ENCODE measurements at regions not wholly inside any gene's neighbourhood (a gene's known extent, or its start where the extent isn't known, plus 50 kb on each side); places are given as distances from the start of the nearest gene placed in this dataset.

DNA sequence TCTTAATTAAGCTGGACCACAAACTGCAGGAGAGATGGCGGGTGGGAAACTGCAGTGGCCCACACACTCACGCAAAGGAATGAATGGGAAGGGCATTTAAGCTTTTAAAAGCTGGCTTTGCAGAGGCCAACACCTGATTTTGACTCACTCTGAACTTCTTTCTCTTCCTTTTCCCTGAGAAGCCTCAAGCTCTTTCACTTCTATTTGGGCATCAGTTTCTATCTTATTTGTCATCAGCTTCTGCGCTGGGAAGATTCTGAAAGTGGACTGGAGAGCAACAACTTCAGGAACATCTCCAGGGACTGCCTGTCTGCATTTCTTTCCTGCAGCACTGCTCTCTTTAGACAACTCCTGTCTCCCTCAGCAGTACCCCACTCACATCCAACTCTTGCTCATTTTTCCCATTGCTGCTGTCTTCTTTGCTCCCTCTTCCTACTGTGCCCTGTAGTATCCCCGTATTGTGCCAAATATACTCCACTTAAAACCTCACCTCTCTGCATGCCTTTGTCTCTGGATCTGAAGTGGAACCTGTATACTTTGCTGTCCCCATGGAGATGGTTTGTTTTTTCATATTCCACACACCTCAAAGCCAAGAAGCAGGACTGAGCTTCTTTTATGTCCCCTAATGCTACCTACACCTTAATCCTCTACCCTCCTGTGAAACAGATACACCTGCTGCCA is 143.3 kb upstream of the JUN start:
- TF ChIP-seq, protein P1, sequence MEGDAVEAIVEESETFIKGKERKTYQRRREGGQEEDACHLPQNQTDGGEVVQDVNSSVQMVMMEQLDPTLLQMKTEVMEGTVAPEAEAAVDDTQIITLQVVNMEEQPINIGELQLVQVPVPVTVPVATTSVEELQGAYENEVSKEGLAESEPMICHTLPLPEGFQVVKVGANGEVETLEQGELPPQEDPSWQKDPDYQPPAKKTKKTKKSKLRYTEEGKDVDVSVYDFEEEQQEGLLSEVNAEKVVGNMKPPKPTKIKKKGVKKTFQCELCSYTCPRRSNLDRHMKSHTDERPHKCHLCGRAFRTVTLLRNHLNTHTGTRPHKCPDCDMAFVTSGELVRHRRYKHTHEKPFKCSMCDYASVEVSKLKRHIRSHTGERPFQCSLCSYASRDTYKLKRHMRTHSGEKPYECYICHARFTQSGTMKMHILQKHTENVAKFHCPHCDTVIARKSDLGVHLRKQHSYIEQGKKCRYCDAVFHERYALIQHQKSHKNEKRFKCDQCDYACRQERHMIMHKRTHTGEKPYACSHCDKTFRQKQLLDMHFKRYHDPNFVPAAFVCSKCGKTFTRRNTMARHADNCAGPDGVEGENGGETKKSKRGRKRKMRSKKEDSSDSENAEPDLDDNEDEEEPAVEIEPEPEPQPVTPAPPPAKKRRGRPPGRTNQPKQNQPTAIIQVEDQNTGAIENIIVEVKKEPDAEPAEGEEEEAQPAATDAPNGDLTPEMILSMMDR (IDR thresholded peaks at IDR 0.05; ENCODE audit: low read depth, low read length) = no peak
- H3K4me3 ChIP-seq (ENCODE audit: low read depth, low read length) = no peak overlapping the region
- no peak overlapping the region for H3K27ac ChIP-seq (ENCODE audit: low read depth, low read length)
- CTCF ChIA-PET = interaction anchor here (0.8 kb wide), 1 partner anchor 772 kb away, joined by 3 read pairs; no protein-coding TSS in a partner anchor
- POLR2A ChIA-PET = no interaction called here
- no peaks in the 10 kb centered on the region for H3K27me3 ChIP-seq (ENCODE audit: control insufficient read depth, insufficient read depth, low read length)
- no peaks in the 10 kb centered on the region; the same call in 1 of the 2 replicates for H3K9me3 ChIP-seq (ENCODE audit: control insufficient read depth, insufficient read depth, low read length)
- no peak for DNase-seq (ENCODE audit: low read depth, low spot score)

DNA sequence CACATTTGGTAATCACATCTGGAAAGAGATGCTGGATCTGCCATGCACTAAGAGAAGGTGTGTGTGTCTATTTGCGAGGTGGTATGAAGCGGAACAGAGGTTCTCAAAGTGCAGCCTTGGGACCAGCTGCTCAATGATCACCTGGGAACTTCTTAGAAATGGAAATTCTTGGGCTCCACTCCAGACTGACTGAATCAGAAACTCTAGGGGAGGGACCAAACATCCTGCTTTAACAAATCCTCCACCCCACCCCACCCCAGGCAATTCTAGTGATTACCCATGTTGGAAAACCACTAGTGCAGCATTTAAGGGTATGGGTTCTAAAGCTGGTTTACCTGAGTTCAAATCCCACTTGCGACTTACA is 143.9 kb upstream of the JUN start:
- DNase-seq (ENCODE audit: low read depth, low spot score) = no peak
- Histone ChIP-seq H3K4me3 (ENCODE audit: low read depth, low read length) (no peak overlapping the region), H3K9me3 (ENCODE audit: control insufficient read depth, insufficient read depth, low read length) (no peaks in the 10 kb centered on the region; the same call in 1 of the 2 replicates), H3K27ac (ENCODE audit: low read depth, low read length) (no peak overlapping the region), H3K27me3 (ENCODE audit: control insufficient read depth, insufficient read depth, low read length) (no peaks in the 10 kb centered on the region)
- CTCF ChIA-PET = interaction anchor here (0.8 kb wide), 1 partner anchor 772 kb away, joined by 3 read pairs; no protein-coding TSS in a partner anchor
- POLR2A ChIA-PET = no interaction called here
- TF ChIP-seq, protein P1 (IDR thresholded peaks at IDR 0.05; ENCODE audit: low read depth, low read length) = no peak

DNA sequence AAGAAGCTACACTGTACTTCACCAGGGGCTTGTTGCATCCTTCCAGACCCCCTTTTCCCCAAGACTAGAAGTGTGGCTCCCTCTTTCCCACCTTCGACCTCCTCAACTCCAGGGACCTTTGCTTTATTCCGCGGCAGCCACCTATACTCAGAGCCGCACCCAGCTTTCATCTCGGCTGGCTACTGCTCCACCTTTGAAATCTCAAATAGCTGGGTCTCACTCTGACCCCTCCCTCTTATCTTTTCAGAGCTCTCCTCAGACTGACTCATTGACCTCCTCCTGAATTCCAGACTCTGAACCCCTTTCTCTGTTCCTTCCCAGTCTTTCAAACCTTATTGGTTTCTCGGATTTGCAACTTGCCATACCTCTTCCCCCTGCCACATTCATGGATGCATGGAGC is 144.7 kb upstream of the JUN start:
- no peaks in the 10 kb centered on the region; the same call in 1 of the 2 replicates for H3K9me3 ChIP-seq (ENCODE audit: control insufficient read depth, insufficient read depth, low read length)
- no peak overlapping the region for H3K27ac ChIP-seq (ENCODE audit: low read depth, low read length)
- no peak overlapping the region for H3K4me3 ChIP-seq (ENCODE audit: low read depth, low read length)
- DNase-seq (ENCODE audit: low read depth, low spot score) = no peak
- ChIA-PET CTCF (no interaction called here), POLR2A (no interaction called here)
- TF ChIP-seq, protein P1 (IDR thresholded peaks at IDR 0.05; ENCODE audit: low read depth, low read length) = no peak
- H3K27me3 ChIP-seq (ENCODE audit: control insufficient read depth, insufficient read depth, low read length) = no peaks in the 10 kb centered on the region

DNA sequence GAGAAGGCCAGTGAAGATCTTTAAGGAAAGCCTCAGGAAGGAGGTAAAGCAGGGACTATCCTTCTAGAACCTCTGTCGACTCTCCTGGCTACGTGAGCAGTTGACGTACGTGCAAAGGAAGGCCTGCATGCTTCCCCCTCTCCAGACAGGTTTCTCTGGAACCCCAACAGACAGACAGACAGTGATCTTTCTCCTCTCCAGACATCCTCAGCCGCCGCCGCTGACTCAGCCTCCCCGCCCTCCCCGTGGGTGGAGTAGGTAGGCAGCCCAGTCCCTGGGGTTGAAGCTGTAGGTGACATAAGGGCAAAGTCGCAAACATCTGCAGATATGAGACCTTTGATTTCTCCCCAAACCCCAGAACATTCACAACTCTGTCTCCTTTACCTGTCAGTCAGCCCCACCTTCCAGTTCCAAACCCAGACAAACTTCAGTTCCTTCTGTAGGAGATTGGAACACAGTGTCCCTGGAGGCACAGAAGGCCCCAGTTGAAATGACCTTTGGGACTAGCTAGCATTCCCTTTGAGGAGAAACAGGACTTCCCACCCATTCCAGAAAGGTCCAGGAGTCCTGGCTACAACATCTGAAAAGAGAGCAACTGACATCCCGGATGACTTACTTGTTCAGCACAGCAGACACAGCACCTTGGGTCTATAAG is 146.0 kb upstream of the JUN start:
- CTCF ChIA-PET = no interaction called here

DNA sequence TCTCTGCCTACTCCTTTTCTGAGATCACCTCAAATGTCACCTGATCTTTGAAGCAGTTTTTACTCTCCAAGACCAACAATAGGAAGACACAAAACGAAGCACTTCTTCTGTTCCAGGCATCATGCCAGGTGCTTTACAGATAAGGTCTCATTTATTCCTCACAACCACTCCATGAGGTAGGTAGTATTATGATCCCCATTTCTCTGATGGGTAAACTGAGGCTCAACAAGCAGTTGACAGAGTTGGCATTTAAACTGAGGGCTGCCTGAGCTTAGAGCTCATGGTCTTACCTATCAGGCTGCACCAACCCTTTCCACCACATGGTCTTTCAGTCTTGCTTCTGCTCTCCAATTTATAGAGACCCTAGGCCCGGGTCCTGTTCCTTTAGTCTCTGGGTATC is 147.2 kb upstream of the JUN start:
- Histone ChIP-seq H3K4me3 (ENCODE audit: low read depth, low read length) (no peak overlapping the region), H3K27me3 (ENCODE audit: control insufficient read depth, insufficient read depth, low read length) (no peaks in the 10 kb centered on the region), H3K27ac (ENCODE audit: low read depth, low read length) (no peak overlapping the region), H3K9me3 (ENCODE audit: control insufficient read depth, insufficient read depth, low read length) (no peaks in the 10 kb centered on the region; the same call in 1 of the 2 replicates)
- no peak for DNase-seq (ENCODE audit: low read depth, low spot score)
- ChIA-PET CTCF (no interaction called here), POLR2A (no interaction called here)
- TF ChIP-seq, protein P1 (IDR thresholded peaks at IDR 0.05; ENCODE audit: low read depth, low read length) = no peak

More for the DNA sequence above, 146.0 kb upstream of the JUN start:
- no peaks in the 10 kb centered on the region; the same call in 1 of the 2 replicates for H3K9me3 ChIP-seq (ENCODE audit: control insufficient read depth, insufficient read depth, low read length)
- H3K27ac ChIP-seq (ENCODE audit: low read depth, low read length) = no peak overlapping the region
- no peak for DNase-seq (ENCODE audit: low read depth, low spot score)
- no peaks in the 10 kb centered on the region for H3K27me3 ChIP-seq (ENCODE audit: control insufficient read depth, insufficient read depth, low read length)
- POLR2A ChIA-PET = no interaction called here
- no peak overlapping the region for H3K4me3 ChIP-seq (ENCODE audit: low read depth, low read length)
- TF ChIP-seq, protein P1 (IDR thresholded peaks at IDR 0.05; ENCODE audit: low read depth, low read length) = no peak

All from AG04450 (cell line).